Activated CD8-positive, alpha-beta memory T cell treated with anti-CD3 and anti-CD28 coated beads, Interleukin-2, amount 50 U/mL, for 1 hour (primary cell): ENCODE measurements at regions not wholly inside any gene's neighbourhood (a gene's known extent, or its start where the extent isn't known, plus 50 kb on each side); places are given as distances from the start of the nearest gene placed in this dataset.
A peak's percentile ranks its signal among the peaks of the same experiment; 100 is the strongest.
"Not testable (repeated sequence)": the region's sequence is repeated elsewhere in the genome, so short reads cannot be mapped to it uniquely, and the experiment has no call there.

Experiments
- DNase-seq: peaks from one replicate; pipeline ENCODE4 v3.0.0-alpha.2; 2020; ENCODE audit errors: extremely low read depth

DNA sequence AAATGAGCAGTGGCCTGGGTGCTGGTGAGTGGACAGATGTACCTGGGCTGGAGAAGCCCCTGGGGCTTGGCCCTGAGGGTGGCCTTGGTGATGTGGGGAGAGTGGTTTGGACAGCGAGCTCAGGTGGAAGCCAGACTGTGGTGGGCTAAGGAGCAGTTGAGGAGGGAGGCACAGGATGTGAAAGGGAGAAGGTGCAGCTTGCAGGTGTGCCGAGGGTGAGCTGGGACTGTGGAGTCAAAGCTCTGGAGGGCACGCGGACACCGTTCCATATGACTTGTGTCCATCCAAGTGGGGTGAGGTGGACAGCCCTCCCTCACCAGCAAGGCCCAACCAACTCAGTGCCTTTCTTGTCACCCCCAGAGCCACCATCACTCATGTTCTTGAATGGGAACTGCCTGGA lies 170.8 kb upstream of the ZNF267 start:
- no peak for DNase-seq

DNA sequence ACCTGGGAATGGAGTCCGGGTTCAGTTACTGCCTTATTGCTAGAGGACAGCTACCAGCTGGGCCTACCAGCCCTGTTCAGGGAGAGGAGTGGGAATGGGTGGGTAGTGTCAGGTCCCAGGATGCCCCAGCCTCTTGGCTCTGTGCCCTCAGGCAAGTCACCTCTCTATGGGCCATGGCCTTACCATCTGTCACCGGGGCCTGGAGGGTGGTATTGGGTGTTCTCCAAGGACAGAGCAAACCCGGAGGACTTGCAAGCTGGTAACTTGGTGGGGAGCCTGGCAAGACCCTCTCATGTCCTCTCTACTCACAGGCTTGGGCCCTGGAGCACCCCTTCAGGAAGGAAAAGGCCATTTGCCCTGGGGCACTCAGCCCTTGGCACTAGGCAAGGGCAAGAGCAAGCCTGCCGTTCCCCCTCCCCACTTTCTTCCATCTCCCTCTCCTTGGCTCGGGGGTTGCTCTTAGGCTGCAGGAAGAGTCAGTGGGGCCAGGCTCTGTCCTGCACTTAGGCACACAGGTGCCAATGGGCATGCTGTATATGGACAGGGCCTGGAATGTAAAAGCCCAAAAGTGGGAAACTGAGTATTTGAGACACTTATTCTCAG lies 170.0 kb upstream of the ZNF267 start:
- DNase-seq = no peak

GRCh38 chr16:31704138-31704537 lies 169.5 kb upstream of the ZNF267 start:
- no peak for DNase-seq

GRCh38 chr16:31705371-31705770 lies 168.2 kb upstream of the ZNF267 start:
- DNase-seq = no peak

- no peak for DNase-seq
These were observed 167.3 kb upstream of the ZNF267 start for GRCh38 chr16:31706318-31706717.

DNA sequence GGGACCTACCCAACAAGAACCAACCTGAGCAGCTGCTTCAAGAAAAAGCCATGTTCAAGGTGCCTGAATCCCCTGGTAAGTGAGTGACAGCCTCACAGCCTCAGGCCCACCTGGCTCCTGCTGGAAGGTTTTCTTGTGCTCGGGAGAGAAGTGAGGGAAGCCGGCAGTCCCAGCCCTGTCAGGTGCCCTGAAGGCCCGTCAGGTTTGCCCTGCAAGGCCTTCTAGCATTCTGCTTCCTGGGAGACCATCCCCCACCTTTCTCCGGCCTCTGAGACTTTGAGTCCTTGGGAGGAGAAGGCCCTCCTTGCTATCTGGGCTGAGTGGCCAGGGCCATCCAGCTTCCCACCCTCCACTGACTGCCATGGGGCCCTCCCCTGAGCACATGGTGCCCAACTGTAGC lies 166.7 kb upstream of the ZNF267 start:
- no peak for DNase-seq

DNA sequence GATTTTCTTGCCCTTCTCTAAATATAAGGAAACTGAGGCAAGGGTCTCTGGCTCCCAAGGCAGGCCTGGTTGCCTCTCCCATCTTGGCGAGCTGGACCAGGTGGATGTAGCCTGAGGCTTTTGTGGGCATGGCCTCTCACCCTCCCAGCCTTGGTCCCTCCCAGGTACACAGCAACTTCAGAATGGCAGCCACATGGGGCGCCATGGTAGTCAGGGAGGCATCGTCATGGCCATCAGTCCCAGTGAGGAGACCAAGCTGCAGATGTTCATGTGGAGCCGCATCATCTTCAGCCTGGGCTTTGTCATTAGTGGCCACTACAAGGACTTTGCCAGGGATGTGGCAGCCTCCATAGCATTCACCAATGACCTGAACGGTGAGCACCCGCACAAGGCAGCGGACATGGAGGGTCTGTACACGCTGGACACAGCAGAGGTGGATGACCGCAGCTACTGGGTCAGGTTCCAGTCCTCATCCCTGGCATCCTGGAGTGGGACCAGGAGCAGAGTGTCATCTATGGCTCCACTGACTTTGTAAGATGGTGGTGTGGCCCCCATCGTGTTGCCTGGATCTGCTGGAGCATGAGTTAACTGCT lies 165.8 kb upstream of the ZNF267 start:
- no peak for DNase-seq

DNA sequence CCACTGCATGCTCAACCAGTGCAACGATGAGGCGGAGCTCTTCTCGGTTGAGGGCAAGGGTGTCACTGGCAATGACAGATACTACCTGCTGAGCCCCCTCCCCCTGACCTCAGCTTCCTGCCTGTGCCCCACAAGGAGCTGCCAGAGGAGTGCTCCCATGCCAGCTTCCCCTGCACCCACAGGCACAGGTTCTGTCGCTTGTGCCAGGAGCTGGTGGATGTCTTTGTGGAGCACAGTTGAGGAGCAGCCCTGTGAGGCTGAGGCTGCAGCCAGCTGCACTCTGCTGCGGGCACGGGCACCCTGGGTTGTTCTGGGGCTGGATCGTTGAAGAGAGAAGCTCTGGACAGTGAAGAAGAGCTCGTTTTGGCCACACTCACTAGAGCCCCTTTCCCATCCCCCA lies 165.3 kb upstream of the ZNF267 start:
- DNase-seq = no peak

DNA sequence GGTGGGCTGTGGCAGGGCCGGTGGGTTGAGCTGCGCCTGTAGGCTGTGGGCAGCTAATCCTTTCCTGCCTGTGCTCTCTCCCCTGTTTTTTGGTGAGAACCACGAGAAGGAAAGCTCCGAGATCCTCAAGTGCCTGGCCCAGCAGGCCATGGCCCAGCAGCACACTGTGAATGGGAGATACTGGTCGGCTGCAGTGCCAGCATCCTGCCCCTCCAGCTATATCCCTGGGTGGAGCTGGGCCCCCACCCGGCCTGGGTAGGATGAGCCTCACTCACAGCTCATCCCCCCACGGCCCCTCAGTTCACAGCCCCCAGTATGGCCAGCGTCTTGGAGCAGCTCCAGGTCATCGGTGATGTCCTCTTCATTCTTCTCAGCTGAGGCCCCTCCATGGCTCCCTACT lies 164.4 kb upstream of the ZNF267 start:
- DNase-seq = no peak

GRCh38 chr16:31710134-31710533 lies 163.5 kb upstream of the ZNF267 start:
- no peak for DNase-seq

GRCh38 chr16:31710880-31711279 lies 162.7 kb upstream of the ZNF267 start:
- no peak for DNase-seq

- no peak for DNase-seq
These were observed 162.2 kb upstream of the ZNF267 start for GRCh38 chr16:31711344-31711845.

GRCh38 chr16:31712064-31712540 lies 161.5 kb upstream of the ZNF267 start:
- no peak for DNase-seq

- DNase-seq = peak; percentile 87
These were observed 160.3 kb upstream of the ZNF267 start for GRCh38 chr16:31713071-31713944.

DNA sequence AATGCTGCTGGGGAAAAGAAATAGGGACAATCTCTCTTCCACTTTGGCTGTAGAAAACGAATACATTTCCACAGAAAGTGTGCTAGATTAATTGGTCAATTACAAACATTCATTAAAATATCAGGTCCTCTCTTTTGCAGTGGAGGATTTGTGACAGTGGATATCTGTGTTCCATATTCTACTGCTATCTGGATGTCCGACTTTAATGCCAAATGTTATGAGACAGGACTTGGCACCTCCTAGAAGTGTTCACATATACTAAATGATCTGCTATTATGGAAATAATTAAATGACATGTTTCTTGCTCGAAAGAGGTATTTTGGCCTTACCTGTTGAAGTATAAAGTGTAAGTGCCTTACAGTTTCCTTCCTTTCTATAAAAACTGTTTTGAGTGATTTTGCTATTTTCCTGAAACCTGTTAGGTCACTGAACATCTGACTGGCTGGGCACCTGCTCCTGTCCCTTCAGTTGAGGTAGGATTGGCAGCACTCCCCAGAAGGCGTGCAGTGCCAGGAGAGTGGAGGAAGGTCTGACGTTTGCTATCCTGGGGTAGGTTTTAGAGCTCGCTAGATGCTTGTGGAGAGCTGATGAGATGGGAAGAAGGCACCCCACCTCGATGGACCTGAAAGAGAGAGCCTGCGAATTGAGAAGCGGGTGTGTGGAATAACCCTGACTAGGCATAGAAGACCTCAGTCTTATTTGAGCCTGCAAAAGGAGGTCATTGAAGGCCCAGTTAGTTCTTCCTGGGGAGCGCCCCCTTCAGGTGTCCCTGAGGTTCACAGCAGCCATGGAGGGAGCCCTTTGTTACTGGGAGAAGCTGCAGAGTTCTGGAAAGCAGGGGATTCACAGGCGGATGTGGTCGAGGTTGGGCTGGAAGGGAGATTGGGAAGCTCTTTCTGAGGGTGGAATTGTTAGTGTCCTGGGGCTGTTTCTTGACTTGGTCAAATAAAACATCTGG lies 159.4 kb upstream of the ZNF267 start:
- no peak for DNase-seq

- DNase-seq = no peak
These were observed 158.6 kb upstream of the ZNF267 start for GRCh38 chr16:31714903-31715504.

DNA sequence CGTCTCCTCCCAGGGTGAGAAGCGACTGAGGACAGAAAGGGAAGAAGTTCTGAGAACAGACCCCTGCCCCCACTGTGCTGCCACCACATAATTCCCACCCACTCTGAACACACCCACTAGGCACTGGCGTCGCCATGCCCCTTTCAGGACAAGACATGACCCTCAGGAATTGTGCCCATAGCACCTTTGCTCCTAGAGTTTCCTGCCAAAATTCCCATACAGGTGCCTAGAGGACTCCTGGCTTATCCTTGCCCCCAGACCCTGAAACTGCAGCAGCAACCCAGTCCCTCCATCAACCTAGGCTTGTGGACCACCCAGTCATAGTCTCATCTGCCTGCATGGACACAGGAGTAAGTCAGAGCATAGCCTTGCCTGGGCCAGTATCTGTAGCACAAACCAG lies 157.7 kb upstream of the ZNF267 start:
- DNase-seq = no peak

GRCh38 chr16:31718998-31719397 lies 154.6 kb upstream of the ZNF267 start:
- DNase-seq = no peak

GRCh38 chr16:31727553-31727952 lies 146.1 kb upstream of the ZNF267 start:
- no peak for DNase-seq

DNA sequence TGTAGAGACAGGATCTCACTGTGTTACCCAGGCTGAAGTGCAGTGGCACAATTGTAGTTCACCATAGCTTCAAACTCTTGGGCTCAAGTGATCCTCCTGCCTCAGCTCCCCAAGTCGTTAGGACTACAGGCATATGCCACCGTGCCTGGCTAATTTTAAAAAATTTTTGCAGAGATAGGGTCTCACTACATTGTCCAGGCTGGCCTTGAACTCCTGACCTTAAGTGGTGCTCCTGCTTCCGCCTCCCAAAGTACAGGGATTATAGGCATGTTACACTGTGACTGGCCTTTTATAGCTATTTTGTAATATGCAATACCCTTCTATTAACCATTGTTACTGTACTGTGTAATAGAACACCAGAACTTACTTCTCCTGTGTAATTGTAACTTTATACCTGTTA lies 139.3 kb upstream of the ZNF267 start:
- DNase-seq = no peak

- not testable (repeated sequence) for DNase-seq
These were observed 128.5 kb upstream of the ZNF267 start for GRCh38 chr16:31745098-31745497.
